Karpas-422 (cell line): ENCODE measurements at regions not wholly inside any gene's neighbourhood (a gene's known extent, or its start where the extent isn't known, plus 50 kb on each side); places are given as distances from the start of the nearest gene placed in this dataset.

ENCODE experiments used
- DNase-seq: peaks from one replicate; pipeline ENCODE4 v3.0.0-alpha.2; 2015
- H2AFZ ChIP-seq: fragments of 200-600 bp; sonication (generic); 2 replicates; pipeline ENCODE4 v1.6.1; 2014; ENCODE audit warnings: antibody characterized with exemption, low read length, mixed read lengths
- H3K27ac ChIP-seq: fragments of 200-600 bp; sonication (generic); 2 replicates; pipeline ENCODE4 v1.5.1; 2014; ENCODE audit warnings: mild to moderate bottlenecking, low read length, moderate library complexity
- H3K27me3 ChIP-seq: fragments of 200-600 bp; sonication (generic); 2 replicates; pipeline ENCODE4 v1.6.1; 2014; ENCODE audit warnings: low read length, mixed read lengths
- H3K36me3 ChIP-seq: fragments of 200-600 bp; sonication (generic); 2 replicates; pipeline ENCODE4 v1.6.1; 2014; ENCODE audit warnings: low read length, mixed read lengths; ENCODE audit not compliant: insufficient read depth
- H3K4me1 ChIP-seq: fragments of 200-600 bp; sonication (generic); 2 replicates; pipeline ENCODE4 v1.6.1; 2014; ENCODE audit warnings: mild to moderate bottlenecking, low read length, mixed read lengths
- H3K4me2 ChIP-seq: fragments of 200-600 bp; sonication (generic); 2 replicates; pipeline ENCODE4 v1.6.1; 2014; ENCODE audit warnings: low read length, low read depth, mild to moderate bottlenecking; ENCODE audit not compliant: poor library complexity, severe bottlenecking
- H3K4me3 ChIP-seq: fragments of 200-600 bp; sonication (generic); 2 replicates; pipeline ENCODE4 v1.5.1; 2014; ENCODE audit warnings: mild to moderate bottlenecking, antibody characterized with exemption, low read length, mixed read lengths
- H3K79me2 ChIP-seq: fragments of 200-600 bp; sonication (generic); 2 replicates; pipeline ENCODE4 v1.6.1; 2014; ENCODE audit warnings: mild to moderate bottlenecking, low read length, mixed read lengths
- H3K9ac ChIP-seq: fragments of 200-600 bp; sonication (generic); 2 replicates; pipeline ENCODE4 v1.6.0; 2014; ENCODE audit warnings: low read length
- H3K9me2 ChIP-seq: fragments of 200-600 bp; sonication (generic), shearing (Covaris generic); replicated peaks from 2 replicates; pipeline ENCODE4 v1.6.0; 2014; ENCODE audit warnings: mild to moderate bottlenecking, low read length, moderate library complexity; ENCODE audit not compliant: insufficient read depth
- H3K9me3 ChIP-seq: fragments of 300-700, 200-600 bp; sonication (generic); 2 replicates; pipeline ENCODE4 v1.6.1; 2014; ENCODE audit warnings: low read length, mixed read lengths
- H4K20me1 ChIP-seq: fragments of 200-600 bp; sonication (generic); 2 replicates; pipeline ENCODE4 v1.6.1; 2014; ENCODE audit warnings: mild to moderate bottlenecking, antibody characterized with exemption, low read length, low read depth; ENCODE audit not compliant: insufficient read depth

- Histone ChIP-seq H3K9ac (no peak overlapping the region), H3K9me3 (no peaks in the 10 kb centered on the region), H3K27ac (no peak overlapping the region), H2AFZ (no peak overlapping the region), H3K4me2 (no peak overlapping the region), H3K27me3 (no peaks in the 10 kb centered on the region), H3K4me1 (no peaks in the 10 kb centered on the region), H3K79me2 (no peaks in the 10 kb centered on the region), H4K20me1 (no peaks in the 10 kb centered on the region), H3K36me3 (no peaks in the 10 kb centered on the region), H3K9me2 (no peaks in the 10 kb centered on the region), H3K4me3 (no peak overlapping the region)
- no peak for DNase-seq
These were observed 111.9 kb upstream of the PCDH18 start for GRCh38 chr4:137644201-137644600.

- no peaks in the 10 kb centered on the region for H4K20me1 ChIP-seq
- no peaks in the 10 kb centered on the region for H3K79me2 ChIP-seq
- no peak overlapping the region for H3K4me2 ChIP-seq
- H3K9me2 ChIP-seq: no peaks in the 10 kb centered on the region
- H3K9me3 ChIP-seq: no peaks in the 10 kb centered on the region
- DNase-seq: no peak
- no peak overlapping the region for H3K9ac ChIP-seq
- H2AFZ ChIP-seq: no peak overlapping the region
- H3K27me3 ChIP-seq: no peaks in the 10 kb centered on the region
- H3K4me3 ChIP-seq: no peak overlapping the region
- no peaks in the 10 kb centered on the region for H3K36me3 ChIP-seq
- H3K4me1 ChIP-seq: no peaks in the 10 kb centered on the region
- no peak overlapping the region for H3K27ac ChIP-seq
These were observed 109.2 kb upstream of the PCDH18 start for GRCh38 chr4:137641544-137641943.

GRCh38 chr4:137640838-137641158 is 108.5 kb upstream of the PCDH18 start:
- Histone ChIP-seq H4K20me1 (no peaks in the 10 kb centered on the region), H3K9me3 (no peaks in the 10 kb centered on the region), H3K4me1 (no peaks in the 10 kb centered on the region), H3K9ac (no peak overlapping the region), H3K27me3 (no peaks in the 10 kb centered on the region), H3K9me2 (no peaks in the 10 kb centered on the region; the same call in 1 of the 2 replicates), H3K36me3 (no peaks in the 10 kb centered on the region), H2AFZ (no peak overlapping the region), H3K4me3 (no peak overlapping the region), H3K79me2 (no peaks in the 10 kb centered on the region), H3K27ac (no peak overlapping the region), H3K4me2 (no peak overlapping the region)
- DNase-seq: no peak

GRCh38 chr4:137640156-137640837 is 108.0 kb upstream of the PCDH18 start:
- H3K4me1 ChIP-seq: no peaks in the 10 kb centered on the region
- no peaks in the 10 kb centered on the region for H3K79me2 ChIP-seq
- no peaks in the 10 kb centered on the region; the same call in 1 of the 2 replicates for H3K9me2 ChIP-seq
- no peak overlapping the region for H3K9ac ChIP-seq
- H3K36me3 ChIP-seq: no peaks in the 10 kb centered on the region
- no peaks in the 10 kb centered on the region for H3K27me3 ChIP-seq
- no peak for DNase-seq
- H3K4me2 ChIP-seq: no peak overlapping the region
- no peaks in the 10 kb centered on the region for H4K20me1 ChIP-seq
- no peak overlapping the region for H3K27ac ChIP-seq
- H3K4me3 ChIP-seq: no peak overlapping the region
- no peaks in the 10 kb centered on the region for H3K9me3 ChIP-seq
- H2AFZ ChIP-seq: no peak overlapping the region

DNA sequence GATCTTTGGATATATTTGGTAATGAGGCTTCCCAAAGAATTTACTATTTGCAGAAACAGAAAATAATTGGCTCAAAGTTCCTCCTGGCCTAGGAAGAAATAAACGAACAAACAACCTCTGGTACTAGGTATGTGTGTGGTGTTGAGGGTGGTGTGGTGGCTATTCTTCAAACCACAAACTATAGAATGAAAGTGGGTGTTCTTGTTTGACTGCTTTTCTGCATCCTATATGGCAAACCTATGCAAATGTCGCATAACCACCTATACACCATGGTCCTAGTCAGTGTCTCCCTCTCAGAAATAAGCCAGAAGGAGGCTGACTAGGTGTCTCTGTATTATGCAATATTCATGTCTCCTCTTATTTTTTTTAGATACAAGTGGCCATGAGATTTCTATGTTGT is 106.6 kb upstream of the PCDH18 start:
- H3K36me3 ChIP-seq: no peaks in the 10 kb centered on the region
- H3K4me2 ChIP-seq: no peak overlapping the region
- H4K20me1 ChIP-seq: no peaks in the 10 kb centered on the region
- H3K9me2 ChIP-seq: no peaks in the 10 kb centered on the region; the same call in 1 of the 2 replicates
- H3K4me3 ChIP-seq: no peak overlapping the region
- H3K9ac ChIP-seq: no peak overlapping the region
- H3K9me3 ChIP-seq: no peaks in the 10 kb centered on the region
- H3K27me3 ChIP-seq: no peaks in the 10 kb centered on the region
- no peak overlapping the region for H2AFZ ChIP-seq
- H3K27ac ChIP-seq: no peak overlapping the region
- no peak for DNase-seq
- no peaks in the 10 kb centered on the region for H3K79me2 ChIP-seq
- H3K4me1 ChIP-seq: no peaks in the 10 kb centered on the region

DNA sequence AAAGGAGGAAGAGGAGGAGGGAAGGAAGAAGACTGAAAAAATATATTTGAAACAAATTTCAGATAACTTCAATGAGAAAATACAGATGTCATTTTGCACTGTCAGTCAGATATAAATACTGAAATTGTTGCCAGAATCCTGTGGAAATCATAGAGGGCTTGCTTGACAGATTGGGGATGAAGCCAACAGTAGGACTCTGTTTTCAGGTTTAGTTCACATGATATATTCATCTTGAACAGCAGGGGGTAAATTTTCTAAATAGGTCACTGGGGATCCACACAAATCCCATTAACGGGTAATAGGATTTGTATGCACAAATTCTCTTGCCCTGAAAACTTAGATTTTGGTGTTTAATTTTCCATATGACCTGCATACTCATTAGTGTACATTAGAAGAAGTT is 103.3 kb upstream of the PCDH18 start:
- H3K9me3 ChIP-seq: no peaks in the 10 kb centered on the region
- no peak overlapping the region for H3K9ac ChIP-seq
- H2AFZ ChIP-seq: no peak overlapping the region
- H3K4me3 ChIP-seq: no peak overlapping the region
- no peaks in the 10 kb centered on the region for H4K20me1 ChIP-seq
- H3K9me2 ChIP-seq: no peaks in the 10 kb centered on the region; the same call in 1 of the 2 replicates
- no peaks in the 10 kb centered on the region for H3K79me2 ChIP-seq
- no peak overlapping the region for H3K27ac ChIP-seq
- H3K27me3 ChIP-seq: no peaks in the 10 kb centered on the region
- no peak for DNase-seq
- H3K36me3 ChIP-seq: no peaks in the 10 kb centered on the region
- no peaks in the 10 kb centered on the region for H3K4me1 ChIP-seq
- no peak overlapping the region for H3K4me2 ChIP-seq

DNA sequence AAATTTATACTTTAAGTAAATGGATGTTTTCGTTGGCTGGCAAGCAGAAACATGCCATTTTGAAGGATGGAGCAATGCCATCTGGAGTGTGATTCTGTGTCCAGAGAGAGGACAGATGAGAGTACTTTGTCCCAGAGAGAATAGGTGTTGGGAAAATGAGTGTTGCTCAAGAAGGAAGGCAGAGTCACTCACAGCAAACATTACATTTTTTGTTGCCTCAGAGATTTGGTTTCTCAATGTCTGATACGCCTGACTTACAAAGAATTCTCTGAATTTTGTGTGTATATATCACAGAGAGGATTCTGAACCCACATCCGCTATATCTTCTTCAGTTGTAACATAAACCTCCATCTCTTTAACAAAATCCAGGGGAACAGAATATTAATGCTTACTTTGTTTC is 102.8 kb upstream of the PCDH18 start:
- Histone ChIP-seq H3K4me3 (no peak overlapping the region), H3K27me3 (no peaks in the 10 kb centered on the region), H3K9me3 (no peaks in the 10 kb centered on the region), H3K9ac (no peak overlapping the region), H3K4me2 (no peak overlapping the region), H2AFZ (no peak overlapping the region), H3K79me2 (no peaks in the 10 kb centered on the region), H4K20me1 (no peaks in the 10 kb centered on the region), H3K36me3 (no peaks in the 10 kb centered on the region), H3K9me2 (no peaks in the 10 kb centered on the region; the same call in 1 of the 2 replicates), H3K4me1 (no peaks in the 10 kb centered on the region), H3K27ac (no peak overlapping the region)
- no peak for DNase-seq

DNA sequence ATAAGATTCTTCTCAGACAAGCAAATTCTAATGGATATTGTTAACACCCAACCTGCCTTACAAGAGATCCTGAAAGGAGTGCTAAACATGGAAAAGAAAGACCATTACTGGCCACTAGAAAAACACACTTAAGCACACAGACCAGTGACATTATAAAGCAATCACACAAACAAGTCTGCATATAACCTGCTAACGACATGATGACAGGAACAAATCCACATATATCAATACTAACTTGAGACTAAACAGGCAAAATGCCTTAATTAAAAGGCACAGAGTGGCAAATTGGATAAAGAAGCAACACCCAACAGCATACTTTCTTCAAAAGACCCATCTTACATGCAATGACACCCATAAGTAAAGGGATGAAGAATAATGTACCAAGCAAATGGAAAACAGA is 100.5 kb upstream of the PCDH18 start:
- Histone ChIP-seq H3K9me3 (no peaks in the 10 kb centered on the region), H3K36me3 (no peaks in the 10 kb centered on the region), H3K9me2 (no peaks in the 10 kb centered on the region; the same call in 1 of the 2 replicates), H3K4me3 (no peak overlapping the region), H3K27me3 (no peaks in the 10 kb centered on the region), H3K27ac (no peak overlapping the region), H4K20me1 (no peaks in the 10 kb centered on the region), H2AFZ (no peak overlapping the region), H3K4me2 (no peak overlapping the region), H3K9ac (no peak overlapping the region), H3K79me2 (no peaks in the 10 kb centered on the region), H3K4me1 (no peaks in the 10 kb centered on the region)
- DNase-seq: no peak
